GM21360 (cell line): ENCODE measurements at regions not wholly inside any gene's neighbourhood (a gene's known extent, or its start where the extent isn't known, plus 50 kb on each side); places are given as distances from the start of the nearest gene placed in this dataset.

ENCODE experiments used
- ATAC-seq: cut with Tn5 transposase; IDR thresholded peaks from one replicate; pipeline ENCODE4 v1.9.1; 2021; ENCODE audit warnings: mild to moderate bottlenecking, moderate library complexity; ENCODE audit not compliant: unreplicated experiment

DNA sequence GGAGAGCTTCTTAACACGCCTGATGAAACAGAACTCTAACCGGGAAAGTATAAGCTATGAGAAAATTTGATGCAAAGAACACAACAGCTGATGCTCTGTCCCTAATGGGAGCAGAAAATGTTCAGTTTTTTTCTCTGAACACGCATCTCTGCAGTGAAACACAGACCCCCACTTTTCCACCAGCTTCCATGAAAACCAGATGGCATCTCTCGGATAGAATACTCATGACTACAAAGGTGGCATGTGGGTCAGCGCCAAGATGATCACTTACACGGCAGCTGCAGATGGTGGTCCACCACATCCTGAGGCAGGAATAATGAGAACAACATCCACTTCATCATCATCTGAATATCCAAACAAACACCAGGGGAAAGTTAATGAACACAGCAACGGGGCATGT, 85.2 kb upstream of the CNR1 start:
- no peak for ATAC-seq

DNA sequence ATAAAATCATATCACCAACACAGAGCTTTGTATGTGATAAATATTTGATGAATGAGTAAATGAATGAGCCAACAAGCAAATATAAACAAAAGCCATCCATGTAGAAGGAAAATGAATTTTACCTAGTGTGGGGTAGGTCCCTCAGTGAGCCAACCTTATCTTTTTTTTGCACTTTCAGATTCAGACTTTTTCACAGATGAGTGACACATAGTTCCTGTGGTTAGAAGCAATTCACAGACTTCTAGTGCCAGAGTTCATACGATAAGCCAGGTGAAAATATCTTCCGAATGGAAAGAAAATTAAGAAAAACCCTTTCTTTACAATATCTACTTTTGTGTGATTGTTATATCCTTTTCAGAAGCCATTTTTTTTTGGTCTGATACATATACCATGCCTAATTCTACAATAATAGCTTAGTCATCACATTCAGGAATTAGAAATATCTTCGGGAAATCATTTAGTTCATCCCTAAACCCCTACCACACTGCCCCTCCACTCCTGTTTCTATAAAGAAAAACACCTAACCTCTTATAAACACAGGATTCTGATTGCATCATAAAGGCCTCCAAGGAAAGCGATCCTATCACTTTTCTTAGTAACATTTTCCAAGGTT, 82.7 kb upstream of the CNR1 start:
- ATAC-seq, result no peak

DNA sequence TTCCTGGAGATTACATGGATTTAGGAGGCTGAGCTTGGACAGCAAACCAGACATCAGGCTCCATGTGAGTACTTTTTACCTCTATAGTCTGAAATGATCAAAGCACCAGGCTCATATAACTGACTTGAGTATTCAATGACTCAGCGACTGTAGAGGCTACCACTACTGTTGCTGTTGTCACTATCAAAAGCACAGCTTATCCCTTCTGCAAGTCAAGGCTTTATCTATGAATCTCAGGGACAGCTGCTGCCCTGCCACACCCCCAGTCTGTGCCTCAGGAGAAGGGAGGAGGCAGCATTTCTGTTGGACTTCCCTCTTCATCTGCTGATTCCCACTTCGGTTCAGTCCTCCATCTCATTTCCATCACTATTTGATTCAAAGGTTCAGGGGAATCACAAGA, 80.5 kb upstream of the CNR1 start:
- ATAC-seq, result no peak

DNA sequence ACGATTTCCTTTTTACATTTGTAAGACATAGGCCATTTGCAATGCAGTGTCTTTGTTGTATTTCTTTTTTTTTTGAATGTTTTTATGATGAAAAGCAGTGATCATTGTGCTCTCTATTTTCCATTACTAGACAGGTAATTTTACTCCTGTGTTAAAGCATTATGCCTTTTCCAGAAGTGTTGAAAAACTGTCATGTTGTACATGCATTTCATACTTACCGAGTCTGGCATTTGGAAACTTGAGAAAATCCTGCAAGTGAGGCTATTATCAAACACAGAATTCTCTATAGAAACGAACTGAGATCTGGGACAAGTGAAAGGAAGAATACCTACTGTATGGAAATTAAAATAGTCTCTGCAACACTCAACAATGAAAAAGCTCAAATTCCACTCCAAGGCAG, 78.6 kb upstream of the CNR1 start:
- ATAC-seq, result no peak

DNA sequence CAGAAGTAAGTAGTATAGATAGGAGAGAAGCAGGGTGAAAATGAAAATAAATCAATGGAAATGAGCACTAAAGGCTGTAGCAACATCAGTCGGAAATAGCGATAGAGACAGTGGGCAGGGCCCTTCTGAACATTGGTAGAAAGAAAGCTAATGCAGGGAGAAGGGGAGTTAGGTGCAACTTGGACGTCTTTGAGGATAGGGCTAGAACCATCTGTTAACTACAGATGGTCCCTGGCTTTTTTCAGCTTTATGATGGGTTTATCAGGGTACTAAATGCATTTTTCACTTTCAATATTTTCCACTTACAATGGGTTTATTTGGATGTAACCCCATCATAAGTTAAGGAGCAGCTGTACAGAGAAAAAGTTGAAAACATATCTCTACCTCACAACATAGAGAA, 72.8 kb upstream of the CNR1 start:
- no peak for ATAC-seq

DNA sequence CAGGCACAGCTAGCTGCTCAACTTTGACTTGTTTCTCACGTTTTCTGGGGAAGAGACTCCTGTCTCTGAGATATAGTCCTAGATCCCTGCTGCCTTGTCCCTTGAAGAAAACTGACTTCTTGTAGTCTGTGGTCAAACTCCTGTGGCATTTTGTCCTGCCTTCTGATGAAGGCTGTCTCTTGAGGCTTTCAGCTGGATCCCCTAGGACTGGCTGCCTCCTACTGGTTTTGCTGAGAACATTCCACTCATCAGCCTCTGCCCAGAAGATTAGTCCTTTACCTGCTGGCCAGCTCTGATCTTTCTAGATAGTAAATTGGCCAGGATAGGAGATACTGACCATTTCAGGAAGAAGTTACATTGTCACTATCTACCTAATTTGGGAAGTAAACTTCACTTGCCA, 71.9 kb upstream of the CNR1 start:
- ATAC-seq, result peak; percentile 71

DNA sequence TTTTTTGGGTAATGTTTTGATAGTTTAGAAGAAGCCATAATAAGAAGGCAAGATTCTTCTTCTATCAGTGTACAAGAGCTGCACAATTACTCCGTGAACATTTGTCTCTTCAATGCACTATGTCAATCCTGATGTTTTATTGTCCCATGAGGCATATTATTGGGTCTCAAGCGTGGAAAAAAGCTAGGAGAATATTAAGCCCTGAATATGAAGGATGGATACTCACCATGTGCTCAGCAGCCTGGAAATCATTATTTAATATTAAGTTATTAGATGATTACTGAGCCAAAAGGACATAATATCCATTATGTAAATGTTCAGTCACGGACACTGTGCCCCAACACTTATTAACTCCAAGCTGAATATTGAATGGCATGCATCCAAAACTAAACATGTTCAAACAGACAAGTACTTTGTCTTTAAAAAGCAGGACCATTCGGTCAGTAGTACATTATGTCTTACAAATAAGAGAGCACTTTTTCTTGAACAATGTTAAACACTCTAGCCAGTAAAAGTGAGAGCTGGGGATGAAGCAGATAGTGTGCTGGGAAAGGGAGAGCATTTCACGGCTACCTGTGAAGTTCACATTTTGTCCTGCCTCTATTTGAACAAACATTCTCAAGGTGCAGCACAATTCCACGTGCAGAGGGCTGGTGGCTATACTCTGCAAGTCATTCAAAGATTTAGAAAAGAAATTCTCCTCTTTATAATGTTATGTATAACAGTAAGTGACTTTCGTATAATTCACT, 70.6 kb upstream of the CNR1 start:
- ATAC-seq, result no peak

DNA sequence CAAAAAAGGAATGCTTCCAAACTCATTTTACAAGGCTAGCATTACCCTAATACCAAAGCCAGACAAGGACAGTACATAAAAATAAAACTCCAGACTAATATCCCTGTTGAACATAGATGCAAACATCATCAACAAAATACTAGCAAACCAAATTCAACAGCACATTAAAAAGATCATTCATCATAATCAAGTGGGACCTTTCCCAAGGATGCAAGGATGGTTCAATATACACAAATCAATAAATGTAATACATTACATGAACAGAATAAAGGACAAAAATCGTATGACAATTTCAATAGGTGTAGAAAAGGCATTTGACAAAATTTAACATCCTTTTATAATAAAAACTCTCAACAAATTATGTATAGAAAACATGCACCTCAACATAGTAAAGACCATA, 66.6 kb upstream of the CNR1 start:
- no peak for ATAC-seq

DNA sequence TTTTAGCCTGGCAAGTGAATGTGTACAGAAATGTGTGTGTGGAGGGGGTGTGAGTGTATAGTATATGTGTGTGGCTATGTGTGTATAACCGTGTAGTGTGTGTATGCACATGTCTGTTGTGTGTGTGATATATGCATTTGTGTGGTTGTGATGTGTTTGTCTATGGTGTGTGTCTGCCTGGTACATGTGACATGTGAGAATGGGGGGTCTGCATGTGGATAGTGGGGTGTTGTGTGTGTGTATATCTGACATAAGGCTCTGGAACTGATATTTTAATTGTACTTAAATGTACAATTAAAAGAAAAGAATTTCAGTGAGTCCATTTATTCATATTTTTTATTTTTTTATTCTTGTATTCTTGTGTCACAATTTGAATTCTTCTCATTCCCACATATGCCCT, 57.2 kb upstream of the CNR1 start:
- ATAC-seq, result no peak

DNA sequence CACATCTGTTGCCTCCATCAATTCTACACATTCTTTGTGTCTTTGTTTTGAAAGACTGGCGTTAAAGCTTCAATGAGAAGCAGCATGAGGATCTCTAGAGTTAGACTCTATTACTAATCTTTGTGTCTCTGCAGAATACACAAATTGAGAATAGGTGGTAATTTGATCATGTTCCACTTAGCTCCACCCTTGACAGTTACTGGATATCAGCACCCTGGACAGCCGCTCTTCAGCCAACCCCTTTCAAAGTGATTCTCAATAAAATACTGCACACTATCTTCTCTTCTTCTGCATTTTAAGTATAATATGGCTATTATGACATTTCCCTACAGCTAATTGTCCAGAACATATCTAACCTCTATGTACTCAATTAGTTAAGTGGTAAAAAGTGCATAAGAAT, 54.3 kb upstream of the CNR1 start:
- ATAC-seq, result no peak

DNA sequence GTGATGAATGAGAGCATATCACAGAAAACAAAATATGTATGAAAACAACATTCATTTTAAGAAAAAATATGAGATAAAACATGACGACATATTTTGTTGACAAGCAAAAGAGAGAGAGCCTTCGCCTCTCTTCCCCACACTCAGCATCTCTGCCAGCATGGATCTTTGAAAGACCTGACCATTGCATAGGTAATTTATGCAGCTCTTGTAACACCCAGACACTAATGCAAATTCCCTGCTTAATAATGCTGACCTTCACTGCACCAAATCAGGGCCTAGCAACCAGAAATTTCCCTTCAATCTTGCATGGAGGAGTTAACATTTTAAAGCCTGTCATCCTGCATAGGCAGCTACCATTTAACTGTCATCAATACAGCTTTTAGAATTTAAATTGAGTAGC, 50.0 kb upstream of the CNR1 start:
- no peak for ATAC-seq
